Ascending aorta (tissue), 2 donors: ENCODE measurements at regions not wholly inside any gene's neighbourhood (a gene's known extent, or its start where the extent isn't known, plus 50 kb on each side); places are given as distances from the start of the nearest gene placed in this dataset.

Experiments
- DNase-seq, 2 donors: peaks; one replicate each; pipeline ENCODE4 v3.0.0-alpha.2; 2019; ENCODE audit warnings: low spot score in 2 of 2
- H3K27ac ChIP-seq, 2 donors: fragments of 200-600 bp; sonication (generic); one replicate each; pipeline ENCODE4 v1.5.1; 2016 to 2017; ENCODE audit warnings: mild to moderate bottlenecking in 1 of 2
- H3K27me3 ChIP-seq: fragments of 200-600 bp; sonication (generic); one replicate; pipeline ENCODE4 v1.5.1; 2017
- H3K36me3 ChIP-seq, 2 donors: fragments of 200-600 bp; sonication (generic); one replicate each; pipeline ENCODE4 v1.5.1; 2016
- H3K4me1 ChIP-seq, 2 donors: fragments of 200-600 bp; sonication (generic); one replicate each; pipeline ENCODE4 v1.5.1; 2016 to 2017; ENCODE audit warnings: mild to moderate bottlenecking in 1 of 2
- H3K4me3 ChIP-seq, 2 donors: fragments of 200-600 bp; sonication (generic); one replicate each; pipeline ENCODE4 v1.5.1; 2016 to 2017; ENCODE audit warnings: mild to moderate bottlenecking in 1 of 2
- H3K9me3 ChIP-seq, 2 donors: fragments of 200-600 bp; sonication (generic); one replicate each; pipeline ENCODE4 v1.5.1; 2016
- CTCF ChIP-seq, 3 experiments: fragments of 200-600 bp in 2 of 3; fragments of 450-650 bp in 1 of 3; sonication (generic) in 2 of 3; IDR thresholded peaks; one replicate each; pipeline ENCODE4 v1.5.1; 2016 to 2019; ENCODE audit warnings: antibody characterized with exemption in 3 of 3, mild to moderate bottlenecking in 1 of 3, moderate library complexity in 1 of 3
- intact Hi-C: fragments of 100-400 bp; cut with DNase I; formaldehyde crosslinking; loops from one replicate; pipeline ENCODE4 v1.15.1; 2023

GRCh38 chr6:139680819-139681218 lies 306.4 kb upstream of the CITED2 start:
- intact Hi-C loops = loop anchor here (5.0 kb wide), 1 partner anchor 304 kb away; no protein-coding TSS in a partner anchor
- Histone ChIP-seq H3K9me3 (no peaks in the 10 kb centered on the region), H3K27me3 (no peaks in the 10 kb centered on the region), H3K27ac (no peak overlapping the region), H3K4me1 (no peaks in the 10 kb centered on the region), H3K4me3 (no peak overlapping the region), H3K36me3 (no peaks in the 10 kb centered on the region)
- TF ChIP-seq CTCF (IDR thresholded peaks at IDR 0.05) = no peak
- DNase-seq = no peak

- H3K36me3 ChIP-seq = no peaks in the 10 kb centered on the region
- no peak for DNase-seq
Measured at GRCh38 chr6:139679516-139680179, 305.2 kb upstream of the CITED2 start.

GRCh38 chr6:139676718-139677117 lies 302.3 kb upstream of the CITED2 start:
- H3K27me3 ChIP-seq = no peaks in the 10 kb centered on the region
- H3K27ac ChIP-seq = no peak overlapping the region
- DNase-seq = no peak
- no peak for TF ChIP-seq CTCF (IDR thresholded peaks at IDR 0.05)
- H3K36me3 ChIP-seq = no peaks in the 10 kb centered on the region
- intact Hi-C loops = no loop called here
- no peak overlapping the region for H3K4me3 ChIP-seq
- no peaks in the 10 kb centered on the region for H3K4me1 ChIP-seq
- no peaks in the 10 kb centered on the region for H3K9me3 ChIP-seq

More at GRCh38 chr6:139679516-139680179, 305.2 kb upstream of the CITED2 start:
- H3K4me3 ChIP-seq = no peak overlapping the region
- no peaks in the 10 kb centered on the region for H3K4me1 ChIP-seq
- no peak for TF ChIP-seq CTCF (IDR thresholded peaks at IDR 0.05)
- no peak overlapping the region for H3K27ac ChIP-seq
- H3K27me3 ChIP-seq = no peaks in the 10 kb centered on the region
- H3K9me3 ChIP-seq = no peaks in the 10 kb centered on the region
- intact Hi-C loops = loop anchor here (5.0 kb wide), 1 partner anchor 302 kb away; no protein-coding TSS in a partner anchor

- no peak overlapping the region for H3K4me3 ChIP-seq
- no peak overlapping the region for H3K27ac ChIP-seq
- DNase-seq = no peak
- no peaks in the 10 kb centered on the region for H3K36me3 ChIP-seq
- H3K27me3 ChIP-seq = no peaks in the 10 kb centered on the region
- H3K9me3 ChIP-seq = peaks cover 0 to 12% of the 10 kb centered on the region in 2 donors
- H3K4me1 ChIP-seq = no peaks in the 10 kb centered on the region
- no peak for TF ChIP-seq CTCF (IDR thresholded peaks at IDR 0.05)
- intact Hi-C loops = no loop called here
Measured at GRCh38 chr6:139666284-139666683, 291.8 kb upstream of the CITED2 start.

- H3K27ac ChIP-seq = no peak overlapping the region
- H3K27me3 ChIP-seq = no peaks in the 10 kb centered on the region
- peaks cover 0 to 12% of the 10 kb centered on the region in 2 donors for H3K9me3 ChIP-seq
- H3K4me3 ChIP-seq = no peak overlapping the region
- no peak for DNase-seq
- no peaks in the 10 kb centered on the region for H3K36me3 ChIP-seq
- no peaks in the 10 kb centered on the region for H3K4me1 ChIP-seq
- intact Hi-C loops = no loop called here
- TF ChIP-seq CTCF (IDR thresholded peaks at IDR 0.05) = no peak
Measured at GRCh38 chr6:139663996-139664395, 289.5 kb upstream of the CITED2 start.
